GM12874 (cell line): ENCODE measurements at regions not wholly inside any gene's neighbourhood (a gene's known extent, or its start where the extent isn't known, plus 50 kb on each side); places are given as distances from the start of the nearest gene placed in this dataset.

Experiments used
- CTCF ChIP-seq: IDR thresholded peaks from 2 replicates; pipeline ENCODE4 v1.5.1; 2011; ENCODE audit warnings: low read depth, mild to moderate bottlenecking, control low read depth, low read length, moderate library complexity; ENCODE audit not compliant: insufficient read depth

DNA sequence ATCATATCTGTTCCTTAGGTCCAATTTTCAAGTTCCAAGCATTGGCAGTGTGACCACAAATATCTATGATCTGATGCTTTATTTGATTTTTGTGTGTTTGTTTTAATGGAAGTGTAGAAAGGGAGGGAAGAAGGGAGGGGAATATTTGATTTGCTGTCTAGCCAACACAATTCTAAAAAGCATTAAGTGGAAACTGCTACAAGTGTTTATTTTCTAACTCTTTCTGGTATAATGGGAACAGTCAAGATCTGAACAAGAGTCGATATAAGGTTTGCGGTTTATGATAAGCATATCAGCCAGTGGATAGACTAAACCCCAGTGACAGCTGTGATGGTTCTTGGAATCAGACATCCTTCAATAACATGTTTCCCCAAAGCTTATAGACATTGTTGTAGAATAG is 267.8 kb upstream of the SNX7 start:
- TF ChIP-seq CTCF, result no peak

DNA sequence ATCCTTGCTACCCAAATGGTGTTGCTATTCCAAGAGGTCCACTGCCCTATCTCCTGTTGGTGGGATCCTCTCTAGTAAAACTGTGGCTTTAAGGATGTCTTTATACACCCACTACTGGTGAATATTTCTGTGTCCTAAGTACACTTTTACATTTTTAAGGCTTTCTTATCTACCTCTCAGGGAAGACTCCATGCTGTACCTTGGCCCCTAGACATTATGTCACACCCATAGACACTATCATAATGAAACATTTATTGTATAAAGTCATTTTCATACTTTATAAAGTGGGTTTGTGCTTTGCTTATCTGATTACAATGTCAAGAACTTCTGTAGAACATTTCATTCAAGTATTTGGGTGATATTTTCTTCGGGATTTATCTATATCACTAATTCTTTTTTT is 270.3 kb upstream of the SNX7 start:
- TF ChIP-seq CTCF, result no peak

GRCh38 chr1:98389809-98390208 is 271.7 kb upstream of the SNX7 start:
- no peak for TF ChIP-seq CTCF

GRCh38 chr1:98388441-98388840 is 273.1 kb upstream of the SNX7 start:
- no peak for TF ChIP-seq CTCF

DNA sequence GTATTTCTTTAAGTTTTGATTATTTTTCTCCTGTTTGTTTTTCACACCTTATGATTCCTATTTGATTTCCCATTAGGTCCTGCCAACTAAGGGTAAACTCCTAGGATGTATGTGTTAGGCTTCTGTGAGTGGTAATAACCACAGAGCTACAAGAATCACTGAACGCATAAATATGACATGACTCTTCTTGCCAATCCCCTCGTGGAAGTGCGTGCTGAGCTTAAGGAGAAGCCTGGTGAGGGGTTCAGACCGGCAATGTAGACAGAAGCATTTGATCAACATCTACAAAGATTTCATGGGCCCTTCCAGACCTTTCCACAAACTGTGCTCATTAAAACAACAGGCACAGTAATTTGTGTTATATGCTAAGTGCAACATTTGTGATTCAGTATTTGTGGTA is 273.8 kb upstream of the SNX7 start:
- no peak for TF ChIP-seq CTCF

DNA sequence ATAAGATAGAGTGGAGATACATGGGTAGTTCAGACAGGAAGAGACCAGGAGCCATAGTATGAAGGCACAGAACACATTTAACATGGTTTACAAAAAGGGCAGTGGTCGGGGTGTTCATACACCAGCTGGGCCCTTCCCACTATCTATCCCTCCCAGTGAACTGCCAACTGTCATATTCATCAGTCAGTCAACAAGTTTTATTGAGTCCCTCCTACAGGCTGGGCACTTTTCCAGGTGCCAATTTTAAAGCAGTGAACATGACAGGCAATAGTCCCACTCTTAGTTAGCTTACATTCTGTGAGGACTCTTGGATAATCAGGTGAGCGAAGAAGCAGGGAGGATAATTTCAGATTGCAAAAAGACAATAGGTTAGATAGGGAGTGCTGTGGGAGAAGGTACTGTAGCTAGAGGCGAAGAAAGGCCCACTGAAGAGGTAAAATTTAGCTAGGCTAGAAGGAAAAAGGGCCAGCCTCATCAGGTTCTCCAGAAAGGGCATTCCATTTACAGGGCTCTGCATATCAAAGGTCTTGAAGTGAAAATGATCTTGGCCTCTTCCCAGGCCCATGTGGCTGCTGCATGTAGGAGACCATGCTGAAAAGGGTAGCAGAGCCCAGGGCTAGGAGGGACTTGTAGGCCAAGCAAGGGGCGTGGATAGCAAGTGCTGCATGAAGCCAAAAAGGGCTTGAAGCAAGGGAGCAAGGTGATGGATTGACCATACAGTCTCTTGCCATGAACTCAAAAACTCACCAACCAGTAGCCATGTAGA is 274.7 kb upstream of the SNX7 start:
- TF ChIP-seq CTCF, result no peak

GRCh38 chr1:98385652-98386051 is 275.9 kb upstream of the SNX7 start:
- TF ChIP-seq CTCF, result no peak
